A673 (cell line): ENCODE measurements at regions not wholly inside any gene's neighbourhood (a gene's known extent, or its start where the extent isn't known, plus 50 kb on each side); places are given as distances from the start of the nearest gene placed in this dataset.

Experiments used
- CTCF ChIP-seq: fragments of 300-800, 200-600 bp; sonication (generic); conservative IDR thresholded peaks from 2 replicates; pipeline ENCODE4 v1.5.1; 2017; ENCODE audit warnings: low read depth, mild to moderate bottlenecking, antibody characterized with exemption, low read length, moderate library complexity, mixed read lengths
- EZH2 ChIP-seq: fragments of 200-600 bp; sonication (generic); IDR thresholded peaks from 2 replicates; pipeline ENCODE4 v1.6.1; 2017; ENCODE audit warnings: borderline replicate concordance, low read depth, mild to moderate bottlenecking, mixed read lengths, antibody characterized with exemption, low read length; ENCODE audit not compliant: poor library complexity, severe bottlenecking

GRCh38 chr6:3965071-3965718 lies 113.7 kb downstream of the FAM217A start:
- TF ChIP-seq CTCF (no peak), EZH2 (no peak)
